Activated CD4-positive, alpha-beta T cell treated with anti-CD3 and anti-CD28 coated beads, Interleukin-10, Interleukin-2, amounts not matched to agents 100 ng/mL and 50 ng/mL, durations not matched to agents 16 hours and 8 hours (primary cell): ENCODE measurements at regions not wholly inside any gene's neighbourhood (a gene's known extent, or its start where the extent isn't known, plus 50 kb on each side); places are given as distances from the start of the nearest gene placed in this dataset.

Experiments
- DNase-seq: peaks from one replicate; pipeline ENCODE4 v3.0.0-alpha.2; 2020

- DNase-seq: no peak
Observed at GRCh38 chr10:91690996-91691676, 58.3 kb upstream of the PPP1R3C start.

DNA sequence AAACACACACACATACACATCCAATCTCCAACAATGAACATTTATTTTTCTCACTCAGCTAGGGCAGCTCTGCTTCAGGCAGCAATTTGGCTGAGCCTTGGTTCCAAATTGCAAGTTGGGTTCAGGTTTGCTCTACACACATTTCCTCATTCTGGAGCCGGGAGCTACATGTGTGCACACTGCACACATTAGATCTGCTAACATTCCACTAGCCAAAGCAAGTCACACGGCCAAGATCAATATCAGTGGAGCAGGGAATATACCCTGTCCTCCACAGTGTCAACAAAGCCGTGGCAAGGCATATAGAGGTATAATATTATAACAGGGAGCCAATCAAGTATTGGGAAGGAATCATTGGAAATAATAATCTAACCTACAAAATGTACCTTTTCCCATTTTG lies 57.5 kb upstream of the PPP1R3C start:
- DNase-seq: no peak

DNA sequence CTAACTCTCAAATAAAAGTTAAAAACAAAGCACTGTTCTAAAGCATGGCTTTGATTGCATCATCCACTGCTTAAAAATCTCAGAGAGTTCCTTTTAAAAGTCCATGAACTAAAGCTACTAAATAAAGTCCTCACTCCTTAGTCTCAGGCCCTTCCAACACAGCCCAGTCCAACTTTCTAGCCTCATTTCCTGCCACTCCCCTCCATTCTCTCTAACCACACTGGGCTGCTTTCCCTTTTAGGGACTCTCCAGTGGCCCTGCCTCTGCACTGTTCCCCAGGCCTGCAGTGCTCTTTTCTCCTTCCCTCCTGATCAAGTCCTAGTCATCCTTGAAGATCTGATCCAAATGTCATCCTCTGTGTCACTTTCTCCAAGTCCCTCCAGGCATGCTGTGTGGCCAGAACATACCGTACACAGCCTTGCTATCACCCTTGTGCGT lies 56.9 kb upstream of the PPP1R3C start:
- DNase-seq: no peak

DNA sequence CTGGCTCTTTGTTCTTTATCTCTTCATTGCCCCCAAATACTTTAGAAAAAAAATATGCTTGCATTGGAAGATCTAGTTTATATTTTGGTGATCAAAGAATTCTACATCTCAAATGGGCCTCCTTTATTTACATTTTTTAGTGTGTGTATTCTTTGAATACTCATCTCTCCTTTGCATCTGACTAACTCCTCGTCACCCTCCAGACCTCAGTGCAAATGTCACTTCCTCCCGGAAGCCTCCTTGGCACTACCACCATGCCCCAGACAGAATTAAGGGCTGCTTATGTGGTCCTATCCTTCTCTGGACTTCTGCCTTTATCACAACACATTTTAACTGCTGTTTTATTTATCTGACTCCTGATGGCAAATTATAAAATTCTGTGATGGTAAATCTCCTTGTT lies 52.0 kb upstream of the PPP1R3C start:
- no peak for DNase-seq

DNA sequence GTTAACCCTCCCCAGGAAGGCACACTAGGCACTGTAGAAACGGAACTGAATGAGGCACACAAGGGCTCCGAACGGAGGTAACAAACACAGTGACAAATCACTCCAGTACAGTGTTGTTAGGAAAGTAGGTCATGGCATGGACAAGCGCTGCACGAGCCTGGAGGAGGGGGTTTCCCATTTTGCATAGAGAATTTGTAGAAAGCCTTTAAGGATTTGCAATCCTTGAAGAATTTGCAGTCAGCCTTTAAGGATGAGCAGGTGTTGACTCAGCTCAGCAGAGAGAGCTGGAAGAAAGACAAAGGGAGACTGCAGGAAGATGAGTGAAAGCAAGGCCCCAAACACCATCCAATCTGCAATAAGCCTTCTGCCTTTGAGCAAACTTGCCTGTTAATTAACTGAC lies 51.1 kb upstream of the PPP1R3C start:
- DNase-seq: no peak

DNA sequence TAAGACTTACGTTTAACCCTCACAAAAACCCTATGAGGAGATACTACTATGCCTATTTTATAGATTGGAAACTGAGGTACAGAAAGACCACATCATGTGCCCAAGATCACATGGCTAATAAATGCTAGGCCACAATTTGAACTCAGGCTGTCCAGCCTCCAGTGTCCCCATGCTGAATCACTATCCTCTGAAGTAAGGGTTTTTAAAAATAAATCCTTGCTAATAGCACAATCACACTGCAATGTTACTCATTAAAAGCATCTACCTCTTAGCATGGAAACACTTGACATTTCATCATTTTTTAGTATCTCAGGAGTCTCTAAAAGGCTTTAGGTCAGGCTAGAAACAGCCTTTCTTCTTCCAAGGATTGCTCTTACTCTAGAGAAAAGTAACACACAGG lies 50.0 kb upstream of the PPP1R3C start:
- DNase-seq: no peak
